ENCODE measurements at regions not wholly inside any gene's neighbourhood (a gene's known extent, or its start where the extent isn't known, plus 50 kb on each side); places are given as distances from the start of the nearest gene placed in this dataset.

DNA sequence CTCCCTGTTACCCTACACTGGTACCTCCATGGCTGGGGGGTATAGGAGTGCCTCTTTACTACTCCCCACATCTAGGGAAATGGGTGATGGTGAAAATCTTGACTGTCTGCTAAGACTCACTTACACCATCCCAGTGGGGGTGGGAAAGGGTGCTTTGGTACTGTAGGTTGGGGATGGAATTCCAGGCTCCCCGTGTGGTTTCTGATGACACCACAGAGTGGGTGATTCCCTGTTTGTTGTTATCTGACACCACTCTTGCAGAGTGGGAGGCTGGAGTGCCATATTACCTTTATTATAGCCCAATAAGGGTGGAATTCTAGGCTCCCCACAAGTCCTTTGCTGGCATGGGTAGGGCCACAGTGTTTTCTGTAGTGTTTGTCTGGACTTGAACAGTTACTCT, 264.6 kb upstream of the MAN1A1 start:
- TF ChIP-seq, protein P1, sequence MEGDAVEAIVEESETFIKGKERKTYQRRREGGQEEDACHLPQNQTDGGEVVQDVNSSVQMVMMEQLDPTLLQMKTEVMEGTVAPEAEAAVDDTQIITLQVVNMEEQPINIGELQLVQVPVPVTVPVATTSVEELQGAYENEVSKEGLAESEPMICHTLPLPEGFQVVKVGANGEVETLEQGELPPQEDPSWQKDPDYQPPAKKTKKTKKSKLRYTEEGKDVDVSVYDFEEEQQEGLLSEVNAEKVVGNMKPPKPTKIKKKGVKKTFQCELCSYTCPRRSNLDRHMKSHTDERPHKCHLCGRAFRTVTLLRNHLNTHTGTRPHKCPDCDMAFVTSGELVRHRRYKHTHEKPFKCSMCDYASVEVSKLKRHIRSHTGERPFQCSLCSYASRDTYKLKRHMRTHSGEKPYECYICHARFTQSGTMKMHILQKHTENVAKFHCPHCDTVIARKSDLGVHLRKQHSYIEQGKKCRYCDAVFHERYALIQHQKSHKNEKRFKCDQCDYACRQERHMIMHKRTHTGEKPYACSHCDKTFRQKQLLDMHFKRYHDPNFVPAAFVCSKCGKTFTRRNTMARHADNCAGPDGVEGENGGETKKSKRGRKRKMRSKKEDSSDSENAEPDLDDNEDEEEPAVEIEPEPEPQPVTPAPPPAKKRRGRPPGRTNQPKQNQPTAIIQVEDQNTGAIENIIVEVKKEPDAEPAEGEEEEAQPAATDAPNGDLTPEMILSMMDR (IDR thresholded peaks at IDR 0.05), result no peak
- no peak for TF ChIP-seq POLR2A (IDR thresholded peaks at IDR 0.05)

Measured in gastroesophageal sphincter (tissue), 3 donors.